Left forelimb (tissue), 1 donor: ENCODE measurements at regions not wholly inside any gene's neighbourhood (a gene's known extent, or its start where the extent isn't known, plus 50 kb on each side); places are given as distances from the start of the nearest gene placed in this dataset.
"Not testable (repeated sequence)": the region's sequence is repeated elsewhere in the genome, so short reads cannot be mapped to it uniquely, and the experiment has no call there.

ENCODE experiments used
- DNase-seq: peaks from one replicate; pipeline ENCODE4 v3.0.0-alpha.2; 2018; ENCODE audit warnings: low spot score

- no peak for DNase-seq
Observed at GRCh38 chr18:38790786-38791185, 1225.2 kb upstream of the CELF4 start.

- no peak for DNase-seq
Observed at GRCh38 chr18:38790303-38790702, 1224.7 kb upstream of the CELF4 start.

- DNase-seq = no peak
Observed at GRCh38 chr18:38789141-38789540, 1223.5 kb upstream of the CELF4 start.

GRCh38 chr18:38786906-38787305, 1221.3 kb upstream of the CELF4 start:
- no peak for DNase-seq

- not testable (repeated sequence) for DNase-seq
Observed at GRCh38 chr18:38771620-38772019, 1206.0 kb upstream of the CELF4 start.

- DNase-seq = no peak
Observed at GRCh38 chr18:38768504-38768903, 1202.9 kb upstream of the CELF4 start.

- no peak for DNase-seq
Observed at GRCh38 chr18:38759457-38759856, 1193.9 kb upstream of the CELF4 start.

- DNase-seq = no peak
Observed at GRCh38 chr18:38756436-38756835, 1190.8 kb upstream of the CELF4 start.

- no peak for DNase-seq
Observed at GRCh38 chr18:38752430-38752829, 1186.8 kb upstream of the CELF4 start.

- no peak for DNase-seq
Observed at GRCh38 chr18:38751898-38752297, 1186.3 kb upstream of the CELF4 start.

- DNase-seq = no peak
Observed at GRCh38 chr18:38751211-38751610, 1185.6 kb upstream of the CELF4 start.

- no peak for DNase-seq
Observed at GRCh38 chr18:38750751-38751150, 1185.2 kb upstream of the CELF4 start.

- no peak for DNase-seq
Observed at GRCh38 chr18:38747153-38747552, 1181.6 kb upstream of the CELF4 start.

- DNase-seq = not testable (repeated sequence)
Observed at GRCh38 chr18:38720181-38720580, 1154.6 kb upstream of the CELF4 start.

GRCh38 chr18:38718365-38718901, 1152.8 kb upstream of the CELF4 start:
- no peak for DNase-seq

GRCh38 chr18:38709122-38709521, 1143.5 kb upstream of the CELF4 start:
- no peak for DNase-seq

GRCh38 chr18:38706373-38706772, 1140.8 kb upstream of the CELF4 start:
- no peak for DNase-seq

GRCh38 chr18:38698088-38698487, 1132.5 kb upstream of the CELF4 start:
- no peak for DNase-seq

GRCh38 chr18:38695559-38696280, 1130.1 kb upstream of the CELF4 start:
- DNase-seq = no peak

- DNase-seq = no peak
Observed at GRCh38 chr18:38693104-38693503, 1127.5 kb upstream of the CELF4 start.

GRCh38 chr18:38690626-38691025, 1125.0 kb upstream of the CELF4 start:
- no peak for DNase-seq

- no peak for DNase-seq
Observed at GRCh38 chr18:38688416-38688815, 1122.8 kb upstream of the CELF4 start.

- DNase-seq = no peak
Observed at GRCh38 chr18:38670486-38670885, 1104.9 kb upstream of the CELF4 start.

GRCh38 chr18:38664929-38665328, 1099.3 kb upstream of the CELF4 start:
- no peak for DNase-seq
